COLO668 (cell line): ENCODE measurements at regions not wholly inside any gene's neighbourhood (a gene's known extent, or its start where the extent isn't known, plus 50 kb on each side); places are given as distances from the start of the nearest gene placed in this dataset.
"Not testable (repeated sequence)": the region's sequence is repeated elsewhere in the genome, so short reads cannot be mapped to it uniquely, and the experiment has no call there.

ENCODE experiments used
- DNase-seq: peaks from one replicate; lab custom pipeline; 2025; ENCODE audit not compliant: unreplicated experiment; lab: John Stamatoyannopoulos, UW

DNA sequence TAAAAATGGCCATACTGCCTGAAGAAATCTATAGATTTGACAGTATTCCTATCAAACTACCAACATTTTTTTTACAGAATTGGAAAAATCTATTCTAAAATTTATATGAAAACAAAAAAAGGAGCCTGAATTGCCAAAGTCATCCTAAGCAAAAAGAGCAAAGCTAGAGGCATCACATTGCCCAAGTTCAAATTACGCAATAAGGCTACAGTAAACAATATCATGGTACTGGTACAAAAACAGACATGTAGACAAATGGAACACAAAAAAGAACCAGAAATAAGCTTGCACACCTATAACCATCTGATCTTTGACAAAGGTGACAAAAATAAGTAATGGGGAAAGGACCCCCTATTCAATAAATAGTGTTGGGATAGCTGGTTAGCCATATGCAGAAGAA, 50.2 kb upstream of the THSD7B start:
- DNase-seq, result no peak

DNA sequence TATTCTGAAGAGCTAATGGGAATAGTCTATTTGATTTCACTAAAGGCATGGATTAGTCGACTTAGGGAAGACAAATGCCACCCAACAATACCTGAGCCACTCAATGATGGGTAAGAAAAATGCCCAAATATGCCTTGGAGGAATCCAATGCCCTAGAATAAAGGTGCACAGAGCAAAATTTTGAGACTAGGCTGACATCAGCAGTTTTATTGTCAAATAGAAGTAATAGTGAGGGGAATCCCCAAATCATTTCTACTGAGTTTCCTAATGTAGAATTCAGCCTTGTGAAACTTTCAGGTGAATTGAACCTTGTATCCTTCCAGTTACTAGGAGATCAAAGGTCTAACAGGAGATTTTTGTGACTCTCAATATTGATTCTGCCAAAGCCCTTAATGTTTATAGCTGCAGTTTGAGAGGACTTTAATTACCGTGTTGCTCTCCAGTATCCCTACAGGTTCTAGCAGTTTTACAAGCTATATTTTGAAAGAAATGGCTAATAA, 50.8 kb upstream of the THSD7B start:
- no peak for DNase-seq

- DNase-seq, result no peak
These were observed 51.6 kb upstream of the THSD7B start for GRCh38 chr2:136713739-136714138.

DNA sequence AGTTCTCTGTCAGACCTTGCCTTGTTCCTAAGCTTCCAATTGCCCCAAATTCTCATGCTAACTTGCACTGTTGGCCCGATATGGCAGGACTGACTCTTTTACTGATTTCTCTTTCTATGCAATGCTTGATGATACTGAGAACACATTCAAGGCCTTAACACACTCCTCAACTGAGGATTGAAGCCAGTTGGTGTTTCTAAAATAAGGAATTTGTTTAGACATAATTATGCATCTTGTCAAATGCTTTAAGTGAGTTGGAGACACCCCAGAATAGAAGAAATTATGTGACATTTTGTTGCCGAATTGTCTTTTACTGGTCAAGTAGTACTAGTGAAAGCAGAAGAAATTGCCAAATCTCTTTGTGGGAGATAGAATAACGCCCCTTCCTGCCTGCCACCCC, 60.0 kb upstream of the THSD7B start:
- no peak for DNase-seq

GRCh38 chr2:136703214-136703613, 62.1 kb upstream of the THSD7B start:
- DNase-seq, result no peak

- DNase-seq, result no peak
These were observed 68.9 kb upstream of the THSD7B start for GRCh38 chr2:136696438-136696837.

GRCh38 chr2:136693966-136694365, 71.4 kb upstream of the THSD7B start:
- no peak for DNase-seq

DNA sequence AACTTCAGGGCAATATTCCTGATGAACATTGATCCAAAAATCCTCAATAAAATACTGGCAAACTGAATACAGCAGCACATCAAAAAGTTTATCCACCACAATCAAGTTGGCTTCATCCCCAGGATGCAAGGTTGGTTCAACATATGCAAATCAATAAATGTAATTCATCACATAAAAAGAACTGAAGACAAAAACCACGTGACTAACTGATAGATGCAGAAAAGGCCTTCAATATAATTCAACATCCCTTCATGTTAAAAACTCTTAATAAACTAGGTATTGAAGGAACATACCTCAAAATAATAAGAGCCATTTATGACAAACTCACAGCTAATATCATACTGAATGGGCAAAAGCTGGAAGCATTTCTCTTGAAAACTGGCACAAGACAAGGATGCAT, 85.3 kb upstream of the THSD7B start:
- DNase-seq, result not testable (repeated sequence)

GRCh38 chr2:136665736-136666135, 99.6 kb upstream of the THSD7B start:
- DNase-seq, result no peak

DNA sequence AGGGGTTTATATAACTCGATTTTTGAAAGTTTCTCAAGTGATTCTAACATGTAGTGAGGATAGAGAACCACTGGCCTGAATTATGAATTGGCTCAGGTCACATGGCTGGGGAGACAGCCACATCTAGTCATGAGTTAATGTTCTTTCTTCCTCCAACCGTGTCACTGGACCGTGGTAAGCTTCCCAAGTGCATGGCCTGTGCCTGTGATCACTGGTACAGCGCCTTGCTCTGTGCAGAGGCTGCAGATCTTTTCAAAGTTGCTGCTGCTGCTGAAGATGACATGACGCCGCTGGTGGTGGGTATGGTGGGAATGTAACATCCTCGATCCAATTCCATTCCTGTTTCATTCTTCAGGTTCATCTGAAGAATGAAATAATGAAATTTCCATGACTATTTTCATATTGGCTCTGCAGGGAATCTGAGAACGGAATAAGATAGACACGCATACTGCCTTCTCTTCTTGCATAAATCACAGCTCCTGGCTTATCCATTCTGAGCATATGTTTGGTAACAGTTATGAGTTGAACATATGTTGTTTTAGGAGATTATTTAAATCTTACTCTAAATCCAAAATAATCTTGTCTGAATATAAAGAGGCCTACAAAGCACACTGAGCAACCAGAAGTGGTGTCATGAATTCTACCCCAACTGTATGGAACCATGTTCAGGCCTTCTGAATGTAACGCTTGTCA, 100.5 kb upstream of the THSD7B start:
- no peak for DNase-seq

- DNase-seq, result no peak
These were observed 107.1 kb upstream of the THSD7B start for GRCh38 chr2:136658201-136658600.

DNA sequence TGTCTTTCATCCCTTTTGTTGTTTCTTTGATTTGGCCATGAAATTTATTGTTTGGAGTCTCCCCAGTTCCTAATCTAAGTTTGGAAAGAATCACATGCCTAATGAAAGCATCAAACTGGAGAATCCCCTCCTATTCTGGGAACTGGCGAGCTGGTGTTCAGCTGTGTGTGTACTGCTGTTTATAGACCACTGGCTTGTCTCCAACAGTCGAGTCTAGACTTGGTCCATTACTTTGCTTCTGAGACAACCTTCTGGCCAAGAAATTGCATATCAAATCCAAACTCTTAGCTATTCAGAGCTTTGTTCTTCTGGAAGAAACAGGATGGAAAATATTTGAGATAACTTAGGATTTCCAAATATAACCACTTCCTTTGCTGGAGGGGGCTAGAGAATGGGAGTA, 111.5 kb upstream of the THSD7B start:
- DNase-seq, result no peak

DNA sequence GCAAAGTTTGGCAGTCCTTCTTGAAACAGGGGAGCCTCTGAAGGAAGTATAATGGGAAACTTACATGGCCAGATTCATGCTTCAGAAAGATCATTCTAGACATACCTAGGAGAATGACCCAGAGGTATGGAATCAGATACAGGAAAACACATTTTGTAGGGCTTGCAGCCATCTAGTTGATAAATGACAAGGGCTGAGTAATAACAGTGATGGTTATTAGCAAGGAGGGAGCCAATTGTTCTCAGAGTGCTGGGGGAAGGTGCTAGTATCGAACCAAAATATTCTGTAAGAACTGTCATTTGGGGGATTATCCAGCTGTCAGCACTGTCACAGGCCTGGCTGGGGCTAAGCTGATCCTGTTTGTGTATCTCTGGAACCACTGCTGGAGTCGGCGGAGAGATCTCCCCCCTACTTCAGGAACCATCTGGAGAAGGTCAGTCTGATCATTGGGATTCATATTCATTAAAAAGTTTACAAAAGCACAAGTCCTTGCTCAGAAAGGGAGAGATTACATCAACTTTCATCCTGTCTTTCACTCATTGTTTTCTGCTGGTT, 113.8 kb upstream of the THSD7B start:
- no peak for DNase-seq

GRCh38 chr2:136647039-136647438, 118.3 kb upstream of the THSD7B start:
- no peak for DNase-seq

DNA sequence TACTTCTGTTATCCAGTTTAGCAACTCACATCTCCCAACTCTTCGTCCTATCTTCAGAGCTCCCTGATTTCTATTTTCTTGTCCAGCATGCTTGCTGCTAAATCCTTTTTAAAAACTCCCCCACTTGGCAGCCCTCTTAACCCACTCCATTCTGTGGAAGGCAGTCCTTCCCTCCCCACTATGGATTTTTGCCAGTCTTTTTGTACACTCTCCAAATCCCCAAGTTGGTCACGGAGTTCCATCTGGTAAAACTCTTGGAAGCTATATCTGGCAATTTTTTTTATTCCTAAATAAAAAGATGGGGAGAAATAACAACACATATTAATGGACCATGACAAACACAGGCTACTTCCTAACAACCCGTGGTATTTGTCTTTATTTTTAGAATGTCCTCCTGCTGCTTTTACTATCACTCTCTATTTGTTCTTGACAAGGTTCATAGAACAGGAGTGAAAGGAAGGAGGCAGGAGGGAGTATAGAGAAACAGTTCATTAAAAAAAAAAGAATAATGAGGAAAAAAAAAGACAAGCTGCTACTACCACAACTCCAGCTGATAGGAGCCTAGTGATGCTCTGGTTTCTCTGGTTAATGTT, 120.0 kb upstream of the THSD7B start:
- no peak for DNase-seq

GRCh38 chr2:136639651-136640050, 125.7 kb upstream of the THSD7B start:
- DNase-seq, result no peak

DNA sequence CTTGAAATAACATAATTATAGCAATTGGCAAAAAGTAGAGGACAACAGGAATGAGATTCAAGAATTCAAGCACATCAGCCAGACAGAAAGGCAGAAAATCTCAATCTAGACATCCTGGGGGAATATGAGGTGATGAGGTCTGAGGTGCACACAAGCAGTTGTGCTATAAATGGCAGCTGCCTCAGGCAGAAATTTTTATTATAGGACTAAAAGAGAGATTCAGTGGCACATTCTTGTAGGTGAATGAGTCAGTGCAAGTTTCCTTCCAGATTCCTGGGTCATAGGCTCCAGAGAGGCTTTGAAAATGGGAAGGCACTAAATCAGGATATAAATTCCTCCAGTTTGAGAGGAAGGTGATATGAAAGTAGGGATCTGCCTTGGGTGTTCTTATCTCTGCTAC, 127.2 kb upstream of the THSD7B start:
- DNase-seq, result no peak

DNA sequence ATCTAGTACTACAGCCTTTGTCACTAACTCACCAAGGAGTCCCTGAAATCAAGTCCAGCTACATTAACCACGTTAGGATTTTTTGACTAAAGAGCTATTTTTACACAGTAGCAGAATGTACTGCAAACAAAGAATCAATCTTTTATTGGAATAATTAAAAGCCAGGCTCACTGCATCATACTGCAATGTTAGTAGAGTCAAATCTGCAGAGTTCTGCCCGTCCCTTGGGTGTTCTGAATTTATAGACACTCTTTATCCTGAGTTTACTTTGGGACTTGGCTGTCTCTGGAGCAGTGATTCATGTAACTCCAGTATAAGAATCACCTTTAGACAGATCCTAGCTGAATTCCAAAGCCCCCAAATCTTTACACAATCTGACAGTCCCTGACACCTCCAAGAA, 127.9 kb upstream of the THSD7B start:
- no peak for DNase-seq

GRCh38 chr2:136628490-136628889, 136.9 kb upstream of the THSD7B start:
- no peak for DNase-seq

DNA sequence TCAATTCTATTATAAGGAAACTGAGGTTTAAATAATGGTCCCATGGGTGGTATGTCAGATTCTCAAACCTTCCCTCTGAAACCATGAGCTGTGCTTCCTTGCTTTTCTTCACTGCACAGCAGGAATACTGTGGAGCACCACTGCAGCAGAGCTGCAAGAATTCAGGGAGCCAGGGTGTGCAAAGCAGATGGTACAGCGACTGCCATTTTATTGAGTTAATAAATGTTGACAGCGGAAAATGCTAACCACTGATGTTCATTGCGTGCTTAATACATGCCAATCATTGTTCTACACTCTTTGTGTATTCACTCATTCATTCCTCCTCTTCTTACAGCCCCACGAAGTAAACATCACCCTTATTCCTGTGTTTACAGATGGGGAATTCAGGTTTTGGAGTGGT, 152.2 kb upstream of the THSD7B start:
- DNase-seq, result no peak

- DNase-seq, result no peak
These were observed 153.3 kb upstream of the THSD7B start for GRCh38 chr2:136612079-136612478.

DNA sequence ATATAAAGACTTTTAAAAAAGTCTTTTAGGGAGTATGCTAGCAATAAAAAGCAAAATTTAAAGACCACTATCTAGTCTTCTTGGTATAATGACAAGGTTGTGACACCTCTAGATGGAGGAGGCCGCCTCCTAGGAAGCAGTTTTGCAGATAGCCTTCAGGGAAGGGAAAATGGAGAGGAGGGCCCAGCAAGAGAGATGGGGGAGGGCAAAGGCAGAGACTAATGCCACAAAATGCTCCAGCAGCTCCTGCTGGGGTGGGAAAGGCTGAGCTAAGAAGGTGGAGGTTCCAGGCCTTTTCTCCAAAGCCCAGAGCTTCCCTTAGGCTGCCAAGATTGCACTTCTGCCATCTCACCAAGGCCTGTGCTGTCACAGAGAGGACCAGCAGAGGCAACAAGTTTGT, 153.9 kb upstream of the THSD7B start:
- no peak for DNase-seq
